ENCODE measurements at regions not wholly inside any gene's neighbourhood (a gene's known extent, or its start where the extent isn't known, plus 50 kb on each side); places are given as distances from the start of the nearest gene placed in this dataset.

- TF ChIP-seq, protein P1, sequence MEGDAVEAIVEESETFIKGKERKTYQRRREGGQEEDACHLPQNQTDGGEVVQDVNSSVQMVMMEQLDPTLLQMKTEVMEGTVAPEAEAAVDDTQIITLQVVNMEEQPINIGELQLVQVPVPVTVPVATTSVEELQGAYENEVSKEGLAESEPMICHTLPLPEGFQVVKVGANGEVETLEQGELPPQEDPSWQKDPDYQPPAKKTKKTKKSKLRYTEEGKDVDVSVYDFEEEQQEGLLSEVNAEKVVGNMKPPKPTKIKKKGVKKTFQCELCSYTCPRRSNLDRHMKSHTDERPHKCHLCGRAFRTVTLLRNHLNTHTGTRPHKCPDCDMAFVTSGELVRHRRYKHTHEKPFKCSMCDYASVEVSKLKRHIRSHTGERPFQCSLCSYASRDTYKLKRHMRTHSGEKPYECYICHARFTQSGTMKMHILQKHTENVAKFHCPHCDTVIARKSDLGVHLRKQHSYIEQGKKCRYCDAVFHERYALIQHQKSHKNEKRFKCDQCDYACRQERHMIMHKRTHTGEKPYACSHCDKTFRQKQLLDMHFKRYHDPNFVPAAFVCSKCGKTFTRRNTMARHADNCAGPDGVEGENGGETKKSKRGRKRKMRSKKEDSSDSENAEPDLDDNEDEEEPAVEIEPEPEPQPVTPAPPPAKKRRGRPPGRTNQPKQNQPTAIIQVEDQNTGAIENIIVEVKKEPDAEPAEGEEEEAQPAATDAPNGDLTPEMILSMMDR (conservative IDR thresholded peaks at IDR 0.05 in 1 of 2, IDR thresholded peaks at IDR 0.05 in 1 of 2; ENCODE audit: low read depth in 1 of 2, low read length in 2 of 2) = no peak
- TF ChIP-seq EZH2 (IDR thresholded peaks at IDR 0.05; ENCODE audit: low read length, missing control alignments) = no peak
Measured at GRCh38 chr6:133683308-133683580, 205.7 kb upstream of the TCF21 start.

Data from fibroblast of lung (primary cell).